Trophoblast cell (in vitro differentiated cells and primary cell): ENCODE measurements at regions not wholly inside any gene's neighbourhood (a gene's known extent, or its start where the extent isn't known, plus 50 kb on each side); places are given as distances from the start of the nearest gene placed in this dataset.
"Not testable (repeated sequence)": the region's sequence is repeated elsewhere in the genome, so short reads cannot be mapped to it uniquely, and the experiment has no call there.

Experiments used
- DNase-seq, 2 donors: peaks; one replicate each; pipeline ENCODE4 v3.0.0-alpha.2; 2016
- H2AFZ ChIP-seq: 2 replicates; pipeline ENCODE4 v1.6.1; 2013; ENCODE audit warnings: low read length, moderate library complexity, mild to moderate bottlenecking; ENCODE audit not compliant: insufficient read depth, poor library complexity
- H2AK5ac ChIP-seq: 2 replicates; pipeline ENCODE4 v1.6.1; 2013; ENCODE audit warnings: mild to moderate bottlenecking, low read length
- H2BK120ac ChIP-seq: 2 replicates; pipeline ENCODE4 v1.6.1; 2013; ENCODE audit warnings: low read length, mild to moderate bottlenecking, moderate library complexity; ENCODE audit not compliant: insufficient read depth, poor library complexity
- H2BK12ac ChIP-seq: 2 replicates; pipeline ENCODE4 v1.6.1; 2013; ENCODE audit warnings: mild to moderate bottlenecking, low read length, moderate library complexity
- H2BK5ac ChIP-seq: 2 replicates; pipeline ENCODE4 v1.6.1; 2013; ENCODE audit warnings: low read length, low read depth, moderate library complexity, mild to moderate bottlenecking; ENCODE audit not compliant: poor library complexity
- H3K14ac ChIP-seq: 2 replicates; pipeline ENCODE4 v1.6.1; 2013; ENCODE audit warnings: mild to moderate bottlenecking, low read length
- H3K18ac ChIP-seq: 2 replicates; pipeline ENCODE4 v1.6.1; 2013; ENCODE audit warnings: mild to moderate bottlenecking, low read length
- H3K23ac ChIP-seq: 2 replicates; pipeline ENCODE4 v1.6.1; 2013; ENCODE audit warnings: low read length
- H3K27ac ChIP-seq: 2 replicates; pipeline ENCODE4 v1.5.1; 2013; ENCODE audit warnings: low read depth, mild to moderate bottlenecking, inconsistent platforms, low read length, moderate library complexity
- H3K27me3 ChIP-seq: 2 replicates; pipeline ENCODE4 v1.6.1; 2013; ENCODE audit warnings: inconsistent platforms, mild to moderate bottlenecking, low read length, moderate library complexity; ENCODE audit not compliant: insufficient read depth
- H3K36me3 ChIP-seq, 2 experiments: 1 replicate in 1 of 2; 2 replicates in 1 of 2; pipeline ENCODE4 v1.6.1; 2013; ENCODE audit warnings: low read length in 2 of 2, mild to moderate bottlenecking in 2 of 2, moderate library complexity in 1 of 2; ENCODE audit not compliant: insufficient read depth in 2 of 2, control insufficient read depth in 1 of 2
- H3K4ac ChIP-seq: 2 replicates; pipeline ENCODE4 v1.6.1; 2013; ENCODE audit warnings: low read depth, mild to moderate bottlenecking, low read length, moderate library complexity
- H3K4me1 ChIP-seq, 2 experiments: 1 replicate in 1 of 2; 2 replicates in 1 of 2; pipeline ENCODE4 v1.6.1; 2013; ENCODE audit warnings: low read length in 2 of 2, mild to moderate bottlenecking in 2 of 2, moderate library complexity in 1 of 2; ENCODE audit not compliant: insufficient read depth in 2 of 2, control insufficient read depth in 1 of 2
- H3K4me2 ChIP-seq: 2 replicates; pipeline ENCODE4 v1.6.1; 2013; ENCODE audit warnings: inconsistent platforms, mild to moderate bottlenecking, low read length, moderate library complexity
- H3K4me3 ChIP-seq: 2 replicates; pipeline ENCODE4 v1.5.1; 2013; ENCODE audit warnings: mild to moderate bottlenecking, low read depth, low read length, inconsistent platforms
- H3K79me1 ChIP-seq: one replicate; pipeline ENCODE4 v1.6.1; 2013; ENCODE audit warnings: low read length
- H3K79me2 ChIP-seq: 2 replicates; pipeline ENCODE4 v1.6.1; 2013; ENCODE audit warnings: low read length, mild to moderate bottlenecking; ENCODE audit not compliant: control insufficient read depth, insufficient read depth, poor library complexity
- H3K9ac ChIP-seq: 2 replicates; pipeline ENCODE4 v1.6.1; 2013; ENCODE audit warnings: mild to moderate bottlenecking, low read length
- H3K9me3 ChIP-seq: 2 replicates; pipeline ENCODE4 v1.6.1; 2013; ENCODE audit warnings: low read depth, mild to moderate bottlenecking, control low read depth, inconsistent platforms, low read length; ENCODE audit not compliant: insufficient read depth
- H4K12ac ChIP-seq: 2 replicates; pipeline ENCODE4 v1.6.1; 2013; ENCODE audit warnings: low read depth, mild to moderate bottlenecking, low read length, moderate library complexity
- H4K8ac ChIP-seq: 2 replicates; pipeline ENCODE4 v1.6.1; 2013; ENCODE audit warnings: low read depth, mild to moderate bottlenecking, low read length, moderate library complexity
- H4K91ac ChIP-seq: one replicate; pipeline ENCODE4 v1.6.1; 2013; ENCODE audit warnings: low read depth, mild to moderate bottlenecking, low read length, moderate library complexity
- WGBS: extraction: QIAGEN DNeasy Blood & Tissue Kit; methylation state at CpG from one replicate; pipeline ENCODE4 v1.1.7; 2013; ENCODE audit warnings: missing lambda C conversion rate; ENCODE audit not compliant: insufficient read length, insufficient coverage; ENCODE audit errors: extremely low coverage; 5-methylcytosine and 5-hydroxymethylcytosine counted together

DNA sequence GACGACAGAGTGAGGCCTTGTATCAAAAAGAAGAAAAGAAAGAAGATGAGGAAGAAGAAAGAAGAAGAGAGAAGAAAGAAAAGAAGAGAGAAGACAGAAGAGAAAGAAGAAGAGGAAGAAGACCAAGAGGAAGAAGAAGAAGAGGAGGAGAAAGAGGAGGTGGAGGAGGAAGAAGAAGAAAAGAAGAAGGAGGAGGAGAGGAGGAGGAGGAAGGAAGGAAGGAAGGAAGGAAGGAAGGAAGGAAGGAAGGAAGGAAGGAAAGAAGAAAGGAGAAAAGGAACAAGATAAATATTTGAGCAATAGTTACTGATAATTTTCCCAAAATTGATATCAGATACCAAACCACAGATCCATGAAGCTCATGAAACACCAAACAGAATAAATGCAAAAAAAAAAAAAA, 169.7 kb upstream of the TMEM45B start:
- no peak overlapping the region for H2AFZ ChIP-seq
- no peak for DNase-seq
- H3K79me2 ChIP-seq, result no peaks in the 10 kb centered on the region
- H3K23ac ChIP-seq, result no peak overlapping the region
- H3K79me1 ChIP-seq, result peaks cover 3% of the 10 kb centered on the region
- peak overlapping the region; percentile 63 for H2BK120ac ChIP-seq
- no peak overlapping the region for H3K27ac ChIP-seq
- H3K14ac ChIP-seq, result no peak overlapping the region
- H2BK12ac ChIP-seq, result peak overlapping the region; percentile 98
- H2BK5ac ChIP-seq, result no peak overlapping the region
- no peak overlapping the region for H3K9ac ChIP-seq
- no peaks in the 10 kb centered on the region for H3K9me3 ChIP-seq
- H3K18ac ChIP-seq, result no peak overlapping the region
- no peak overlapping the region for H4K12ac ChIP-seq
- H4K91ac ChIP-seq, result no peak overlapping the region
- no peak overlapping the region for H4K8ac ChIP-seq
- no CpG with 5 or more reads among the region's 1 CpG for WGBS
- H3K27me3 ChIP-seq, result no peaks in the 10 kb centered on the region
- no peaks in the 10 kb centered on the region for H3K36me3 ChIP-seq
- H3K4ac ChIP-seq, result no peak overlapping the region
- H3K4me3 ChIP-seq, result no peak overlapping the region
- H2AK5ac ChIP-seq, result peak overlapping the region; percentile 87
- H3K4me1 ChIP-seq, result peaks cover 0 to 17% of the 10 kb centered on the region in 2 experiments
- no peak overlapping the region for H3K4me2 ChIP-seq

DNA sequence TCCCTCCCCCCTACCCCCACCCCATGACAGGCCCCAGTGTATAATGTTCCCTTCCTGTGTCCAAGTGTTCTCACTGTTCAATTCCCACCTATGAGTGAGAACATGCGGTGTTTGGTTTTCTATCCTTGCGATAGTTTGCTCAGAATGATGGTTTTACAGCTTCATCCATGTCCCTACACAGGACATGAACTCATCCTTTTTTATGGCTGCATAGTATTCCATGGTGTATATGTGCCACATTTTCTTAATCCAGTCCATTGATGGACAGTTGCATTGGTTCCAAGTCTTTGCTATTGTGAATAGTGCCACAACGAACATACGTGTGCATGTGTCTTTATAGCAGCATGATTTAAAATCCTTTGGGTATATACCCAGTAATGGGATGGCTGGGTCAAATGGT, 165.6 kb upstream of the TMEM45B start:
- not testable (repeated sequence) for H2AK5ac ChIP-seq, DNase-seq, H3K14ac ChIP-seq, H2BK5ac ChIP-seq, H3K23ac ChIP-seq, H4K12ac ChIP-seq, H3K79me2 ChIP-seq, H2BK120ac ChIP-seq, H3K4me3 ChIP-seq, H3K18ac ChIP-seq, H2AFZ ChIP-seq, H3K79me1 ChIP-seq, H3K4ac ChIP-seq, H3K9ac ChIP-seq, H3K4me2 ChIP-seq, H2BK12ac ChIP-seq, H3K9me3 ChIP-seq, H4K91ac ChIP-seq, H3K27me3 ChIP-seq, H3K27ac ChIP-seq, H3K36me3 ChIP-seq, H4K8ac ChIP-seq, H3K4me1 ChIP-seq
- WGBS, result no CpG with 5 or more reads among the region's 4 CpGs

GRCh38 chr11:129652835-129653234, 162.8 kb upstream of the TMEM45B start:
- no peak overlapping the region for H2AFZ ChIP-seq
- H3K27me3 ChIP-seq, result no peaks in the 10 kb centered on the region
- no peak overlapping the region for H2BK120ac ChIP-seq
- H3K36me3 ChIP-seq, result no peaks in the 10 kb centered on the region
- no peak overlapping the region for H3K4me3 ChIP-seq
- no peak overlapping the region for H3K27ac ChIP-seq
- no peaks in the 10 kb centered on the region for H3K79me1 ChIP-seq
- H4K8ac ChIP-seq, result no peak overlapping the region
- no peak overlapping the region for H3K4ac ChIP-seq
- H3K23ac ChIP-seq, result no peak overlapping the region
- H3K4me1 ChIP-seq, result peaks cover 3 to 4% of the 10 kb centered on the region in 2 experiments
- WGBS, result no CpG with 5 or more reads among the region's 1 CpG
- no peak overlapping the region for H3K4me2 ChIP-seq
- no peak overlapping the region for H3K9ac ChIP-seq
- no peak overlapping the region for H3K18ac ChIP-seq
- no peak overlapping the region for H4K12ac ChIP-seq
- H2BK12ac ChIP-seq, result no peak overlapping the region
- no peak overlapping the region for H3K14ac ChIP-seq
- no peak overlapping the region for H2BK5ac ChIP-seq
- no peak overlapping the region for H4K91ac ChIP-seq
- H3K79me2 ChIP-seq, result no peaks in the 10 kb centered on the region
- DNase-seq, result no peak
- no peak overlapping the region for H2AK5ac ChIP-seq
- peaks cover 4% of the 10 kb centered on the region for H3K9me3 ChIP-seq

DNA sequence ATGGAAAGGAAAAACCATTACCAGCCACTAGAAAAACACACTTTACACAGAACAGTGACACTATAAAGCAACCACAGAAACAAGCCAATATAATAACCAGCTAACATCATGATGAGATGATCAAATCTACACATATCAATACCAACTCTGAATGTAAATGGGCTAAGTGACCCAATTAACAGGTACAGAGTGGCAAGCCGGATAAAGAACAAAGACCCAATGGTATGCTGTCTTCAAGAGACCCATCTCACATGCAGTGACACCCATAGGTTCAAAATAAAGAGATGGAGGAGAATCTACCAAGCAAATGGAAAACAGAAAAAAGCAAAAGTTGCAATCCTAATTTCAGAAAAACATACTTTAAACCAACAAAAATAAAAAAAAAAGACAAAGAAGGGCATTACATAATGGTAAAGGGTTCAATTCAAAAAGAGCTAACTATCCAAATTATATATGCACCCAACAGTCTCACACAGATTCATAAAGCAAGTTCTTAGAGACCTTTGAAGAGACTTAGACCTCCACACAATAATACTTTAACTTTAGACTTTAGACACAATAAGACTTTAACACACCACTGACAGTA, 160.3 kb upstream of the TMEM45B start:
- no peaks in the 10 kb centered on the region for H3K36me3 ChIP-seq
- H4K91ac ChIP-seq, result no peak overlapping the region
- no peak overlapping the region for H2AK5ac ChIP-seq
- H3K9me3 ChIP-seq, result peaks cover 4% of the 10 kb centered on the region
- no peak overlapping the region for H3K4me3 ChIP-seq
- H3K4ac ChIP-seq, result no peak overlapping the region
- H3K4me1 ChIP-seq, result peaks cover 10 to 11% of the 10 kb centered on the region in 2 experiments
- H3K18ac ChIP-seq, result no peak overlapping the region
- no peak overlapping the region for H3K23ac ChIP-seq
- H2BK120ac ChIP-seq, result no peak overlapping the region
- no peak overlapping the region for H2BK12ac ChIP-seq
- no peak overlapping the region for H3K27ac ChIP-seq
- DNase-seq, result no peak
- H3K79me2 ChIP-seq, result no peaks in the 10 kb centered on the region
- no peak overlapping the region for H2BK5ac ChIP-seq
- no peak overlapping the region for H4K8ac ChIP-seq
- no peak overlapping the region for H4K12ac ChIP-seq
- no peaks in the 10 kb centered on the region for H3K79me1 ChIP-seq
- H3K27me3 ChIP-seq, result no peaks in the 10 kb centered on the region
- H3K9ac ChIP-seq, result no peak overlapping the region
- no peak overlapping the region for H3K14ac ChIP-seq
- no peak overlapping the region for H3K4me2 ChIP-seq
- H2AFZ ChIP-seq, result no peak overlapping the region
- WGBS, result no CpG with 5 or more reads among the region's 1 CpG
